CD4-positive, alpha-beta T cell treated with Interleukin-21 for 1 hour (primary cell): ENCODE measurements at regions not wholly inside any gene's neighbourhood (a gene's known extent, or its start where the extent isn't known, plus 50 kb on each side); places are given as distances from the start of the nearest gene placed in this dataset.
"Not testable (repeated sequence)": the region's sequence is repeated elsewhere in the genome, so short reads cannot be mapped to it uniquely, and the experiment has no call there.

ENCODE experiments used
- DNase-seq: peaks from one replicate; pipeline ENCODE4 v3.0.0-alpha.2; 2020

DNA sequence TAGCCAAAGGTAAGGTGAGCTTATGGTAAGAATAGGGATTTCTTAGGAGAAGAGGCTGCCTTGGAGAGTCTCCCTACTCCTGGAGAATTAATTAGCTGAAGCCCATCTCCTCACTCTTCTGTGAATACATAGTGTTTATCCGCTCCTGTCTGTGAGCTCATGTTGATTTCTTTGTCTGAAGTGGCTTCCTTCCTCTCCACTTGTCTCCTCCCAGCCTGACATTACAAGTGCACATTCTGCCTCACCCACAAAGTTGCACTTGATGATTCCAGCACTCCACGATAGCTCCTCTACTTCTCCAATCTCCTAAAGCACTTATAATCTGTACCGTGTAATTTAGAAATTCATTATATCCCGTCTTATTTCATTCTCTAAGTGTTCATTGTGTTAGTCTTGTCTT lies 287.2 kb downstream of the QKI start:
- no peak for DNase-seq

DNA sequence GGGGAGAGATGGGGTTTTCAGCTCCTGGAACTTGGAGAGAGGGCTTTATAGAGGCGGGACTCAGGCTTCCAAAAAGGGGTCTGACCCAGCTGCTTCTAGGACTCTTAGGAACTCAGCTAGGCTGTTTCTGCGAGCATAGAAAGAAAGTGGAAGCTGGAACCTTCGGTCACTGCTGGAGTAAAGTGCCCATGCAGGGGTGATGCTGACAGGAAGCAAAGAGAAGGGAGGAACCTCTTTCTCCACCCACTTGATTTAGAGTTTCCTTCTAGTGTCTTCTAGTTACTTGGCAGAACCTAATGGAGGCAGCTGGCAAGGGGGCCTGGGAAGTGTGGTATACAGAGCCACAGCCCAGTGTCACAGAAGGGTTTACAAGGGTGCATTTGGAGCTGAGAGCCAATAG lies 283.6 kb downstream of the QKI start:
- DNase-seq, result no peak

DNA sequence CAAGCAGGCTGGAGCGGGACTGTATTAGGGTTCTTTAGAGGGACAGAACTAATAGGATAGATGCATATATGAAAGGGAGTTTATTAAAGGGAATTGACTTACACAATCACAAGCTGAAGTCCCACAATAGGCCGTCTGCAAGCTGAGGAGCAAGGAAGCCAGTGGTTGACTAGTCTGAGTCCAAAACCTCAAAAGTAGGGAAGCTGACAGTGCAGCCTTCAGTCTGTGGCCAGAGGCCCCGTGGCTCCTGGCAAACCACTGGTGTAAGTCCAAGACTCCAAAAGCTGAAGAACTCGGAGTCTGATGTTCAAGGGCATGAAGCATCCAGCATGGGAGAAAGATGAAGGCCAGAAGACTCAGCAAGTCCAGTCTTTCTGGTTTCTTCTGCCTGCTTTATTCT lies 281.8 kb downstream of the QKI start:
- not testable (repeated sequence) for DNase-seq

DNA sequence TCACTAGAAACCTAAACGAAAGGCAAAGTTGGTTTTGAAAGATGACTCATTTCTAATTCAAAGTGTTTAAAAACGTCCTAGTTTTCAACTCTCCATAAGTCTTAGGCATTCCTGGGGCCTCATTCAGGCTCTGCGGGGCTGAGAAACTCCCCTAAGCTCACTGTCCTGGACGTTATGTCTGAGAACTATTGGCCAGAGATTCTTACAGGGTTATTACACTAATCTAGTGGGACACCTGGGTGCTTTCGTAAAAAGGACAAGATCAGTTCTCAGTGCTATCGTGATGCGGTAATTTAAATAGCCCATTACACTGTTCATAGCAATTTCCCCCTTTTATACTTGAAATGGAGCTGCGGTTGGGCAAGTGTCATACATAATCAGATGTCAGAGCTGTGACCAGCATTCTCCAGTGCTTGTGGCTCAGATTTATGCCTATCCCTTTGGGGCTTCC lies 280.9 kb downstream of the QKI start:
- no peak for DNase-seq

DNA sequence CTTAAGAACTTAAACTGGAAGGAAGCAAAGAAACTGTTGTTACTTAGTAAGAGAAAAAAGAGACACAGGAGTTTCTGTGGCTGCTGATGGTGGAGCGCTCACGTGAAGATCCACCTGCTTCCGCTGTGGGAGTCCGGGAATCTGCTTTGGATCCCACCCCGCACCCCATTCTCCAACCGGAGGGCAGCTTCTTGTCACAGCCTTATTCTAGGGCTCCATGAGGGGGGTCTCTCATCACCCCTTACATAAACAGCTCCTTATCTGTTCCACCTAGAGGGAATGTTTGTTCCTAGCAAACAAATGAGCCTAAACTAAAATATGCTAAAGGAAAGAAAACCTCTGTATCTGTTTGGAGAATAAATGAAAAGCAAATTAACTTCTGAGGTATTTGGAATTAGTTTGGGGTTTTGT lies 280.5 kb downstream of the QKI start:
- DNase-seq, result no peak

DNA sequence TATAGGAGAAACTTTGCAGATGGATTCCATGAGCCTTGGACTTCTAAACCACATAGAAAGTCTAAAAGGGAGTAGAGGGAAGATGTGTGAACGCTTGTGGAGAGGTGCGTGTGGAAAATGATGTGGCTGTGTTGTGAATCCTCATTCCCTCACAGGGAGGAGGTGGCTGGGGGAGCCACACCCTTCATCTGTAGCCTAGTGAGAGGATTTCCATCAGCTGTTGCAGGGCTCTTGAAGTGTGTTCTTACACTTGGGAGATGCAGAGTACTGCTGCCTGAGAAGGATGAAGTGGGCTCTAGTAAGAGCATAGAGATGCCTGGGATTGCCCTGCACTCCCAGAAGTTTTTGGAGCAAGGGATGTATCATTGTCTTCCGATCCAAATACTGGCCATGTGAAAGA lies 279.6 kb downstream of the QKI start:
- no peak for DNase-seq

DNA sequence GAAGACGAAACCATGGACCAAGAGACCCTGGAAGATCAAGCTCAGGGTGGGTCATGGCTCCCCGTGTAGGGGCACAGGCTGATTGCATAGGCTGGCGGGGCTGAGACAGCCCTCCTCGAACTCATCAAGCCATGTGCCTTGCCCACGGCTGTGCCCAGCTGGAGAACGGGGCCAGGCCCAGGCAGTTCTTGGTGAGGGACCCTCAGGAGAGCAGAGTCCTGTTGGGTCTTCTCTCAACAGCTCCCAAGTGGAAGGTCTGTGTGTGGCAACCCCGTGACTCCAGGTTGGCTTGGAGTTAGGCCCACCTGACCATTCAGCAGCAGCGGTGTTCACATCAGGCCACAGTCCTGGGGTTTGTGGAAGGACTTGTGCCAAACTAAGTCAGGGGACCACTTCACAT lies 276.5 kb downstream of the QKI start:
- no peak for DNase-seq

DNA sequence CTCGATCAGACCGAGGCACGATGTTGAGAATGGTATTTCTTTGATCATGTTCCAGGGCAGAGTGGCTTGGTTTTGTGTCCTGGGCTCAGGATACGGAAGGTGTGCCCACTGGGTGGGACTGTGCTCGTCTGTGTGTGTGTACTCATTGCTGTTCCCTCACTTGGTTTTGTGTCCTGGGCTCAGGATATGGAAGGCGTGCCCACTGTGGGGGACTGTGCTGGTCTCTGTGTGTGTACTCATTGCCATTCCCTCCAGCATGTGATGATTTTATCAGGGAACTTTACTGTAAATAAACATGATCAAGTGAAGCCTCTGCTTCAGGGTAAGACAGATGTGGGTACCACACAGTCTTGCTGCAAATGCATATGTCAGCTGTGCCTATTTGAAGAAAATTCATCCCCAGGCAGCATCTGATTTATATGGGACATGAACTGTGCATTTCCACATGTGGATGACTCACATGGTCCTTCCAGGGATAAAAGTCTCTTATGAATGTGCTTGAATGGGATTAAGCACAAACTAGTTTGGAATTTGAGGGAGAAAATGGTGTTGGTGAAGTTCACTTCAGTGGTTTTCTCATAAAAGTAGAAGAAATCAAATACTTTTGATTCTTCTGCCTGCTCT lies 274.3 kb downstream of the QKI start:
- no peak for DNase-seq

DNA sequence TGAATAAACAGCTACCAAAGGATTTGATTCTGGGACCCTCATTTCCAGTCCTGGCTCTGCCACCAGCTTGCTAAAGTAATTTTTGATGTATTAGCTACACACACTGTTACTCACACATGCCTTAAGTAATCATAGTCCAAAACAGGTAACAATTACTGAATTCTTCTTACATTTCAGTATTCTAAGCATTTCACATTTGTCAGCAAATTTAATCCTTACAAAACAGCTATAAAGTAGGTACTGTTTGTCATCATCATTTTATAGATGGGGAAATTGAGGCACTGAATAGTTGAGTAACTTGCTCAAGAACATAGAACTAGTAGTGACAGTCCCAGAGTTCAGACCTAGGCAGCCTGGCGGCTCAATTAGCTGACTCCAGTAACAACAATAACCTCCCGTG lies 272.6 kb downstream of the QKI start:
- DNase-seq, result no peak

DNA sequence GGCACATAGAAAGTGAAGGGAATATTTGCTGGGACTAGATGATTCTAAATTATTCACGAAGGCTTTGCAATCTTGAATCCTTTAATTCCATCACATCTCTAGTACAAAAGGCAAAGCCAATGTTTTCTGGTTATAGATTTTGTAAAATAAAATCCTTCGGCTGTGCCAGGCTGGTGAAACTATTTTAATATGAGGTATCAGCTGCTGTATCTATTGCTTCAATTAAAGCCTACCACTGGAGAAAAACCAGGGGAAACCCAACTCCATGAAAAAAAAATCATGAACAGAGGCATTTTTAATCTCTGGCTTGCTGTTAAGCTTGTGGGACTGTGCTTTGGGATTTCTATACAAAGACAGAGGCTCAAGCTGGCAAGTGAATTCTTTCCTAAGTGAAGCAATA lies 271.8 kb downstream of the QKI start:
- no peak for DNase-seq

DNA sequence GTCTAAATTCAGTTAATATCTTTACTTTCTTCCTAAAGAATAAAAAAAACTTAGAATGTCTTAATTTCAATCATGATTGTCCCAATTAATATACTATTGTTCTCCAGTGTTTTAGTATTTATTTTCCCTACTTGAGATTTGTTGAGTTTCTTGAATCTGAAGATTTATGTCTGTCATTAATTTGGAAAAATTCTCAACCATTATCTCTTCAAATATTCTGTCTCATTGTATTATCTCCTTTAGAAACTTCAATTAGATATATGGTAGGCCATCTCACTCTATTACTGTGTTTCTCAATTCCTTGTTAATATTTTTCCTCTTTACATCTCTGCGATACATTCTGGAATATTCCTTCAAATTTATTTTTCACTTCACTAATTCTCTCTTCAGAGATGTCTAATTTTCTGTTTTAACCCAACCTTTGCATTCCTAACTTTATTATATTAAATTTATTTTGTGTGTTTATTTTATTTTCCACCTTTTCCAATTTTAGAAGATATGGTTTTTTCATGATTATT lies 268.6 kb downstream of the QKI start:
- DNase-seq, result no peak

DNA sequence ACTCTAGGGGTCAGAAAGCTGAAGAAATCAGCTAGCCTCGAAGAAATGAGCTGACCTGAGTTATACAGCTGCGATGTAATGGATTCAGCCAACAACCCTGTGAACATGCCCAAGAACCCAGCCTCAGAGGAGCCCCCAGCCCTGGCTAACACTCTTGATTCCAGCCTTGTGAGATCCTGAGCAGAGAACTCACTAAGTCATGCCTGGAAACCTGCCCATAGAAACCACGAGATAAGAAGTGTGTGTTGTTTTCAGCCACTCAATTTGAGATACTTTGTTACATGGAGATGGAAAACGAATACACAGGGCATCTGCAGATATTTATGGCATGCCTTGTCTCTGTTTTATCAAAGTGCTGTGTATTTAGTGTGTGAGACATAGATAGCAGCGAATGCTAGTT lies 265.2 kb downstream of the QKI start:
- no peak for DNase-seq

DNA sequence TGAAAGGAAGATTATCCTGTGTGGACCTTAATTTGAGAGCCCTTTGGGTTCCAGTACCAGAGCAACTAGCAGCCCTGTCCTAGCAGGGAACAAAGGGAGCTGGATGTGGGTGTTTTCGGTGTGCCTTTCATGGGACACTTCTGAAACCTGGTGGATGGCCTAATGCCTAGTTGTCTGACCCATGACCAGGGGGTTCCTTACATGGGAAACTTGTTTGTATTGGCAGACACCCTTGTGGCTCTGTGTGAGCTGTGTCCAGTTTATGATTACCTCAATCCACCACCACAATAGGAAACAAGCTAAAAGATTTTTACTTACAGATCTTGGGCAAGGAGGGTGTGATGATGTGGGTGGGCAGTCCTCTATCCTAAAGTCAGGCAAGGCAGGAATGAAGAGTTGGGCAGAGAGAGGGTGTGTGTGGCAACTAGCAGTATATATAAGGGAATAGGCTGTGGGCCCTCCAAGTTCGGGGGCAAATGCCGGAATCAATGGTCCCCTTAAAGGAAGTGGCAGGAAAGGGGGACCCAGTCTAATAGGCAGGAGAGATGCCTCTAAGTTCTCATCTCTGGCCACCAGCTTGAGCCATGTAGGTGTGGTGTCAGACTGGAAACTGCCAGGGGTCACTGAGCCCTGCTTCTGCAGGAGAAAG lies 264.6 kb downstream of the QKI start:
- DNase-seq, result no peak

DNA sequence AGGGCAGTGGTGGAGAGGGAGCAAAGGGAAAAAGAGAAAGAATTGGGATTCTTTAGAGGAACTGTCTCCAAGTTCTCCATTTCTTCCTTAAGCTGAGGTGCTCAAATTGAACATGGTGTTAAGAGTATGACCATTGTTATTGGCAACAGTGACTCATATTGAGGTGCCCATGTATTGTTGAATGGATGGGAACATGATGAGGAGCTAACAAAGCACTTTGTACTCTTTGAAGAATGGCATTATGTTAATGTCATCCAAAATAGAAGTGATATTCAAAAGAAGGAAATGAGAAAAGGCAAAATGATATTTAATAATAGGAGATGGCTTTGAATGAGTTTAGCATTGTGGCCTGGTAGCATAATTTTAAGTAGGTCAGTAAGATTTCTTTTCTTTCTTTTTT lies 261.1 kb downstream of the QKI start:
- DNase-seq, result no peak

DNA sequence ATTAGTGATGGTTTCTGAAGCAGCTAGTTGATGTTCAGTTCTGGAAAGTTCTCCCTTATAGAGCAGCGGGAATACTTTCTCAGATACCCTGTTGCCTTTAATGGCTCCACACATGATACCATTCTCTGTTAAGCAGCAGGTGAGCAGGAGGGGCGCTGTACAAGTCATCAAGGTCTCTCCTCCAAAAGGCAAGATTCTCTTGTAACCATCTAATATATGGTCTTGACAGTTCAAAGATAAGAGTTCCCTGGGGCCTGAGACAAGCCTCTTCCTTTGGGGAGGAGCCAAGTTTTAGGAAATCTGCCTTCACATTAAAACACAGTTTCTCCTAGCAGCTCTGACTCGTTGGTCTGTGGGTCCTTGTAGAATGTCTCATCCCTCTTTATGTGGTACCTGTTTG lies 258.2 kb downstream of the QKI start:
- no peak for DNase-seq

DNA sequence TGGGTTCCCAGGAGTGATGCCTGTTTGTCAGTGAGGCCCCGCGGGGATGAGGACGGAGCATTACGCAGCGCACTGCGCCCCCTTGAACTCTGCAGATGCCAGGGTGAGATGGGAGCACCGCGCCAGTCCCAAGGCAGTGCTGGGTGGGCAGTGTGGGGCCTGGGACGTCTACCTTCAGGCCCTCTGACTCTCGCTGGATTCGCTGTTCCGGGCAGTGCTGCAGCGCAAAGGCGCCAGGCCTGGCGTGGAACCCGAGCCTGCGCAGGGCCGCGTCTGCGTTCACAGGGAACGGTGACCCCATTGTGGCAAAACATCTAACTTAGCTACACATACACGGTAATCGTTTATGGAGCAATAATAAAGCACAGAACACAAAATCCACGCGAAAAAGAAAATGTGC lies 257.3 kb downstream of the QKI start:
- DNase-seq, result no peak

DNA sequence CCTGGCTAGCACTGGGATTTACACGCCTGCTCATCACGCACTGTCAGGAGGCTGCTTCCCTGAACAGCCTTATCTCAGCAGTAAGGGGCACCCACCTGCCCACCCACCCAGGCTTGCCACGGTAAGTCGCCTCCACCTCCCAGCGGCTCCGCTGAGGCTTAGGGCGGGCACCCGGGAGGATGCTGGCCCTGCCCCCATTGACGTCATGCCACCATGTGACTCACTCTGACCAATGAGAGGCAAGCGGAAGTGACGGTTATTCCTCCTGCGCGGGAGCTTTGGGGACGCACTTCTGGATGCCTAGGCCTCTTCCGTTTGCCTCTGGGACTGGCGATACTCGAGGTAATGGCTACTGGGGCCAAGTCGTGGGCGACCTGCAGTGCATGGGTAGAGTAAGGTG lies 256.8 kb downstream of the QKI start:
- no peak for DNase-seq

DNA sequence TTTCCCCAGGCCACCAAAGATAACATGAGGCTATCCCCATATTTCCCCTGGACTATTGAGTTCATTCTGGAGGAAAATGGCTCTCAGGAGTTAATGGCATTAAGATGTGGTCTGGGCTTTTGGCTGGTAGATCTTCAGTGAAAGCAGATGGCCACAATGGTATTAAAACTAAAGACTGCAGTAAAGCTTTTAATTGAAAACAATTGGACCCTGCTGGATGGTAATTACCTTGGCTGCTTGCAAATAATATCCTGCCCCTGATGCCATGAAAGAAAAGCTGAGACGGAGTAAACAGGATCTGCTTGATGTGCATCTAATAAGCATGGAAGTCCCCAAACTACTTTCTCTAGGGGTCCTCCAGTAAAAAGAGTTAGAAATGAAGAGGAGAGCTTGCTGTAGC lies 255.8 kb downstream of the QKI start:
- DNase-seq, result no peak

DNA sequence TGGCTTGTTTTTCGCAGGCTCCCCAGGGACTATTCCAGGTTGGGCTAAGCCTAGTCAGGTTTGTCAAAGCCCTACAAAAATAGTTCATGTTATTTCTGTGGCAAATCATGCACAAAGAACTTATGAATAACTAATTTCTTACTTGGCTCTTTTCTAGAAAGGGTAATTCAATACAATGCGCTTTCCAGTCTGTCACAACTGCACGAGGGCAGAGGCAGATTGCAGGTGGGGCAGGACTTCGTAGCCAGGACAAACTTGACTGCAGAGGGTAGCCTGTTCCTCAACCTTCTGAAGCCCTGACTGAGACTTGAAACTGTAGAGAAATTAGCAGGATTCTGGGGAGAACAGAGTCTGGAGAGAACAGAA lies 253.5 kb downstream of the QKI start:
- DNase-seq, result no peak

DNA sequence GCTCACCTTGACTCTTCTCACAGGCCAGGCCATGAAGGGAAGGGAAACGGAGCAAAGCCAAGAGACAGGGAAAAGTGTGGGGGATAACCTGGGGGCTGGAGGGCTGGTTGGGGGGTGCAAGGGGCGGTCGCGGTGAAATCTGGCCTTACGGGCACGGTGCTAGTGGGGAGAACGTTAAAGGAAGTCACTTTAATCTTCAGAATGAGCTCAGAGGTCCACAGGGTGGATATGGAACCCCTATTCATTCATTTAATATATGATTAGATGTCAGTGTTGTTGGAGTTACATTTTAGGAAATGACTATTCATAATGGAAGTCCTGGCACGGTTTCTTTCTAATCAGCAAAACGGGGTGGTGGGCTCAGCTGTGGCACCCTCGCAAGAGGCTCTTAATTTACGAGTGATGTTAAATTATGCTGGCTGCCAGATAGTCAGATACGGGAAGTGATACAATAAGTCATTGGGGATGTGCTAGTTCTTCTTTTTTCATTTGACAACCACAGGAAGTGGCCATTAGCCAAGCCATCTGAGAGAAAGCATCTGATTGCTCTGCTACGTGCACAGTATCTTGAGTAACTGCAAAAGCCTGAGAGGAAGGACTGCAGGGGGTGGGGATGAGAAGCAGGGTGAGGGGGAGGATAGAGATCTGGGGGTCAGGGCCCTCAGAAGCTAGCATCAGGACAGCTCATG lies 253.0 kb downstream of the QKI start:
- DNase-seq, result peak; percentile 35

DNA sequence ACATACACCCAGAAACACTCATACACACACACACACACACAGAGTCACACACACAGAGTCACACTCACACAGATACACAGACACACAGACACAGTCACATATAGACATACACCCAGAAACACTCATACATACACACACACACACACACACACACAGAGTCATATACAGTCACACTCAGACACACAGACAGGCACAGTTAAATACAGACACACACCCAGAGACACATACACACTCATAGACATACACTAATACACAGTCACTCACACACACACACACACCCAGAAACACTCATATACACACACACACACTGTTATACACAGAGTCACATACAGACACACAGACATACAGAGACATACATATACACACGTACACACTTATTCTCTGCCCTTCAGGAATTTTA lies 250.9 kb downstream of the QKI start:
- DNase-seq, result no peak

DNA sequence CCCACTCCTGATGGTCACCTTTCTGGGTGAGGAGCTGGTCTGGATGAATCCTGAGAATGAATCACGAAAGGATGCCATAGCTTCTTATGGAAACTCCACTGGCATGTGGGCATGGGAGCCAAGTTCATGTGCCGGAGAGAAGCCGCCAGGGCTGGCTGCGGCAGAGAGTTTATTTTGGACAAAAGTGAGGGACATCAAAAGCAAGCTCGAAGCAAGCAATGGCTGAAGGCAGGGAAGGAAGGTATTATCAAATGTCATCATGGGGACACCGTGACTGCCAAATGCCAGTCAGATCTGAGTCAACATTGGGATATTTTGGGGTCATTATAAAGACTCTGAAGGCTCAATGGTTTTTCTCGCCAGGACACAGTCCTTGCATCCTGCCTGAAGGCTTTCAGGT lies 249.1 kb downstream of the QKI start:
- DNase-seq, result no peak

DNA sequence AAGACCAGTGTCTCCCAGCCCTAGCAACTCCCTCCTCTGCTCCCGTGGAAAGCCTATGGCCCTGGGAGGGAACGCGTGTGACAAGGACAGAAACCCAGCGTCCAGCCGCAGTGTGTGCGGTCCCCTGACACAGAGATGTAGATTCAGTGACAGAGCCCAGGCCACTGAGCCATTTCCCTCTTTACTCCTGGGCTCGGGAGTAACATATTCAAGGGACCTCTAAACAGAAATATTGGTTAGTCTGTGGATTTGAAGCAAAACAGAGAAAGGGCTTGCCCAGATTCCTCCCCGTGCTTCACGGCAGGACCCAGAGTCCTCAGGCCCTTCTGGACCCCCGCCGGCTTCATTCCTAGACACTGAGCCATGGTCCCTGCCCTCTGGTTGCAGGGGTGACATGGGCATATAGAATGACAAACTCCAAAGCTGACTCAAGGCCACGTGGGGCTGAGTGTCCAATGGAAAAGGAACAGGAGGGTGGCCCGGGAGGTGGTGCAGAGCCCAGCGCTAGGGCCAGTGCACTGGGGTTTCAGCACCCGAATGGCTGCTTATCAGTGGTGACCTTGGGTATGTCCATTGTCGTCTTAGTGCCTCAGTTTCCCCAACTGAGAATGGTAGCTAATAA lies 248.2 kb downstream of the QKI start:
- no peak for DNase-seq

DNA sequence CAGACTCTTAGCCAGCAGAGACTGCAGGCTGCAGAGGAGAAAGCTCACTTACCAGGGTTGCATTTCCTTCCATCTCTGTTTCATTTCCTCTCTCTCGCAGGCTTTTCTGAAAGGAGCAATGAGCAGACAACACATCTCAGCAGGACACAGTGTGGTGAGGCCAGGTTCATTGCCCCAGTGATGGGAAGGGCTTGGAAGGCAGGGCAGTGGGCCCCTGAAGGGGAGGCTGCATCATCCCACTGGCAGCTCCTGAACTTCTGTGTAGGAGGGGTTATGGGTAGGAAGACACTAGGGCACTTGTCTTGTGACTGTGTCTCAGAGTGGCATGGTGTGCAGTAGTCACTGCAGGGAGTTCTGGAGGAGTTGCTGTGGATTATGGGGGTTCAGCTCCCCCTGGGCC lies 246.8 kb downstream of the QKI start:
- DNase-seq, result no peak
